AG08396 (cell line): ENCODE measurements at regions not wholly inside any gene's neighbourhood (a gene's known extent, or its start where the extent isn't known, plus 50 kb on each side); places are given as distances from the start of the nearest gene placed in this dataset.
"Not testable (repeated sequence)": the region's sequence is repeated elsewhere in the genome, so short reads cannot be mapped to it uniquely, and the experiment has no call there.

Experiments
- DNase-seq: peaks from one replicate; pipeline ENCODE4 v3.0.0; 2012; ENCODE audit warnings: low spot score, mixed read lengths

DNA sequence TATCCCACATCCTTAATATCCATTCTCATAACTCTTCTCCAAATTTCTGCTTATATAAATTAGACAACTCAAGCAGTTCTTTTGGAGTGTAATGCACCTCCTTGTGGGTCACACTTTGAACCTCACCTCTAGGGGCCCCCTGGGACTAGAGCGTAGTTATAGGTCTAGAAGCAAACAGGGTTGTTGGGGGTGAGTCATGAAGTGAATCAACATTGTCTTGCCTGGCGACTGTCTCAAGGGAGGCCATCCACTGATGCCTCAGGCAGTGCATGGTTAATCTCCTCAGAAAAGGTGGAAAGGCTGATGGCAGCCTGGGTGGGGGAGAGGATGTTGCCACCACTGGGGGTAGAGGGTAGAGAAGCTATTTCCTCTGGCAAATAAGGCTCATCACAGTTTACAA is 129.1 kb downstream of the TNFRSF21 start:
- DNase-seq: no peak

DNA sequence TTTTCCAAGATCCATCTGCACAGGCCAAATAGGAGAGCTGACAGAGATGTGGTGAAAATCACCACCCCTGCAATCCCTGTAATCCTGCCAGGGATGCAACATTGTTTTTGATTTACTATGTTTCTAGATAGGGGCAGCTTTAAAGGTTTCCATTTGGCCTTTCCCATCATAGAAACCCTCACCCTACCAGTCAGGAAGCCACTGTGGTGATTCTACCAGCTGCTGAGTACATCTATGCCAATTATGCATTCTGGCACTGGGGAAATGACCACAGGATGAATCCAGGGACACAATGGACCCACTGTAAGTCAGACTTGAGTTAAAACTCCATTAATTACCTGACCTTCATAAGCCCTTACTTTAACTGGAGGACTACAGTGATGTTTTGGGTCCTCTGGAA is 130.4 kb downstream of the TNFRSF21 start:
- no peak for DNase-seq

DNA sequence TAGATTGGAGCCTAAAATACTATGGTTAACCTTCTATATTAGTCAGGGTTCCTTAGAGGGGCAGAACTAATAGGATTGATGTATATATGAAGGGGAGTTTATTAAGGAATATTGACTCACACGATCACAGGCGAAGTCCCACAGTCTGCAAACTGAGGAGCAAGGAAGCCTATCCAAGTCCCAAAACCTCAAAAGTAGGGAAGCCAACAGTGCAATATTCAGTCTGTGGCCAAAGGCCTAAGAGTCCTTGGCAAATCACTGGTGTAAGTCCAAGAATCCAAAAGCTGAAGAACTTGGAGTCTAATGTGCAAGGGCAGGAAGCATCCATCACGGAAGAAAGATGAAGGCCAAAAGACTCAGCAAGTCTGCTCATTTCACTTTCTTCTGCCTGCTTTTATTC is 133.5 kb upstream of the ADGRF1 start:
- no peak for DNase-seq

DNA sequence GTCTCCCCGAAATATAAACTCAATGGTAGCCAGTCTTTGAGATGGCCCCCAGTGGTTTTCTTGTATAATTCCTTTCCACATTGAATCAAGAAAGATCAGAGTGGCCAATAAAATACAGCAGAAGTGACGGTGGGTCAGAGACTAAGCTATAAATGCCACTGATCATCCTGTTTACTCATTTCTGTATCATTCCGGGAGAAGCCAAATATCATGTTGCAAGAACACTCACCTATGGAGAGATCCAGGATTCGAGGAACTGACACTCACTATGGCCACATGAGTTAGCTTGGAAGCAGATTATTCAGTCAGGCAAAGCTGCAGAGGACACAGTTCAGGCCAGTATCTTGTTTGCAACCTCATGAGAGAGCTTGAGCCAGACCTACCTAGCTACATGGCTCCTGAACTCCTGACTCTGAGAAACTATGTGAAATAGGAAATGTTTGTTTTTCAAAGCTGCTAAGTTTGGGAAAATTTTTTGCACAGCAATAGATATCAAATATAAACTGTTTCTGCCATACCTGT is 132.4 kb upstream of the ADGRF1 start:
- DNase-seq: no peak

DNA sequence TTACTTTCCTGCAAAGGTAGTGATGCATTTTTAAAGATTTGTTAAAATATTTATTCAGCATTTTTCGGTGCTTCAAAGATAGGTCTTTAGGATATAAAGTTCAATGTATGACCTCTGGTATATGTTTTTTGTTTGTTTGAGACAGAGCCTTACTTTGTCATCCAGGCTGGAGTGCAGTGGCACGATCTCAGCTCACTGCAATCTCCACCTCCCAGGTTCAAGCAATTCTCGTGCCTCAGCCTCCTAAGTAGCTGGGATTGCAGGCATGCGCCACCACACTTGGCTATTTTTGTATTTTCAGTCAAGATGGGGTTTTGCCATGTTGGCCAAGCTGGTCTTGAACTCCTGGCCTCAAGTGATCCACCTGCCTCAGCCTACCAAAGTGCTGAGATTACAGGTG is 131.9 kb upstream of the ADGRF1 start:
- not testable (repeated sequence) for DNase-seq

DNA sequence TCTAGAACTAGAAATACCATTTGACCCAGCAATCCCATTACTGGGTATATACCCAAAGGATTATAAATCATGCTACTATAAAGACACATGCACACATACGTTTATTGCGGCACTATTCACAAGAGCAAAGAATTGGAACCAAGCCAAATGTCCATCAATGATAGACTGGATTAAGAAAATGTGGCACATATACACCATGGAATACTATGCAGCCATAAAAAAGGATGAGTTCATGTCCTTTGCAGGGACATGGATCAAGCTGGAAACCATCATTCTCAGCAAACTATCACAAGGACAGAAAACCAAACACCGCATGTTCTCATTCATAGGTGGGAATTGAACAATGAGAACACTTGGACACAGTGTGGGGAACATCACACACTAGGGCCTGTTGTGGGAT is 131.0 kb upstream of the ADGRF1 start:
- DNase-seq: not testable (repeated sequence)

DNA sequence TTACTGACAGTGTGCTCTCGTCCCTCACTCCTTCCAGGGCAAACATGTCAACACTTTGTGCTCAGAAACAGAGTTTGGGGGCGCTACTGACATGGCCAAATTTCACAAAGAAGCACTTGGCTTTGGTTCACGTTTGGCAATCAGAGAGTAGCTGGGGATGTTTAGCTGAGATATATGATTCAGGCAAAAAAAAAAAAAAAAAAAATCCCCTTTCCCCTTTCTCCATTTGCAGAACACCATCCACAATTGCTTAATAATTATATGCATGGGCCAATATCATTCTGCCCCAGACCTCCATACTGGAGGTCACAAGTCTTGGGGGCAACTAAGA is 128.4 kb upstream of the ADGRF1 start:
- no peak for DNase-seq

DNA sequence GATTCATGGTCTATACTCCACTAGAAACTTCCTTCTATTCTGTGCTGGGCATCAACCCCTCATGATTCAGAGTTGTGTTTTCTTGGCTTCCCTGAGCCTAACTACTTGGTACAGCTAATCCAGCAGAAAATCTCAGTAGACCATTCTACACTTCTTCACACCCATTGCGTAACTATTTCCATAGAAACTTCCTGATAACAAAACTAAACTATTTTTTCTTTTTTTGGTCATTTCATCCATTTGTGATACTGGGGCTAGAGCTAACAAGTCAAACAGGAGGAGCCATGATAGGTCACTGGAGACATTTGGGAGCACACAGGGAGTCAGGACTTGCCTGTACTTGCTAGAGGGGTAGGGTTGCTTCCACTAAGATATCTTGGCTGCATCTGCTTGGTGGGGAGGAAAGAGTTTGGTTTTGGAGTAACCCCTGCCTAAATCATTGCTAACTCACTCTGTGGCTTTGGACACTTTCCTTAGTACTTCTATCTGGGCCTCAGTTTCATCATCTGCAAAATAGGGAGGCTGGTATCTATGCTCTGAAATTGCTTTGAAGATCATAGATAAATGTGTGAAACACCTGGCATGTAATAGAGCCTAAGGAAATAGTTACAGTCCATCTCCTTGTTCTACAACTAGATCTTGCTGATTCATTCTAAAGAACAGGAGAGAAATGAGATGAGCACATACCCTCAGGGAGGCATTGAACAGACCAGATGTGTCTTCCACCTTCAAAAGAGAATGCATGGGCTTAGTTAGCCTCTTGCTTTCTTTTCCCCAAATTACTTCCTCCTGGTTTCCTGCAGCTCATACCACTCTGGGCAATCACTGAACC is 127.9 kb upstream of the ADGRF1 start:
- no peak for DNase-seq

DNA sequence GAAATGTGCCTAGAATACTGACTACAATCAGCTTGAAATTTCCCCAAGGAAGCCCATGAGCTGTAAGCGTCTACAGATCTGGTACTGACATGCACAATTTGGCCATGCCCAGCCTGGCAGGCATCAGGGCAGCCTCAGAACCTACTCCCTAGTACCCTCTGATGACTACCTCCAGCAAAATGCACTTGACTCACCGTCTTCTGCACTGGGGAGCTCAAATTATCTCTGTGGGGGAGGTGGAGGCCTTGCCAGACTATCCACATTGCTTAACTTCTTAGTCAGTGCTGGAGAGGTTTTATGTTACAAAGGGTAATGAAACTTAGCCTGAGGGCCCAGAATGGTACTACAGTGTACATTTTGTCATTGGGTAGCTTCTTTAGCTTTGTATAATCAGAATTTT is 126.0 kb upstream of the ADGRF1 start:
- peak; percentile 83 for DNase-seq

DNA sequence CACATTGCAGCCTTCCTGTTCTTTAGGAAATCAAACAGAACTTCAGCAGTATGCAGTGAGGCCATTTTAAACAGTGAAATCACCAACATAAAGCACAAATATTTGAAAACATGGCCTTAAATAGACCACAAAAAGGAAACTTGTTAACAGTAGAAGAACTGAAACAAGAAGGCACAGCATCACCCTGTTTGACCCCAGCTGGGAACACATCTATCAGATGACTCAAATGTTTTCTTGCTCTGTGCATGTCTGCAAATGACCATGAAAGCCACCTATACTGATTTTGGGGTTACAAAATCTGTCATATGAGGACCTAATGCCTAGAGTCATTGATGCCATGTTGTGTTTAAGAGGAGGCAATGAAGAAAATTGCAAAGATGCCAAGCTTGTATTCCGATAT is 123.8 kb upstream of the ADGRF1 start:
- DNase-seq: no peak

DNA sequence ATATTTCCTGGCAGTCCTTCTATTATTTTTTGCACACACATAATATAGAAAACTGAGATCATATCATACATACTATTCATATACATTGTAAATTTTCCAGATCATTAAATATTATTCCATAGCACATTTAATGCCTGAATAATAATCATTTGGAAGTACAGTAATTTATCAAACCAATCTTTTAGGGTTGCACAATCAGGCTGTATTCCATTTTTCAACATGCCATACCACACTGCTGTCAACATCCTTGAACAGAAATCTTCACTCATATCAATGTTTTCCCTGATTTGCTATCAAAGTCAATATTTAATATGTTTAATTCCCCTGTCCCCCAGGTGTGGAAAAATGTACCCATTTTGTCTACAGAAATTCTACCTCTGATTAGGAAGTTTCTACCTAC is 122.7 kb upstream of the ADGRF1 start:
- DNase-seq: no peak

DNA sequence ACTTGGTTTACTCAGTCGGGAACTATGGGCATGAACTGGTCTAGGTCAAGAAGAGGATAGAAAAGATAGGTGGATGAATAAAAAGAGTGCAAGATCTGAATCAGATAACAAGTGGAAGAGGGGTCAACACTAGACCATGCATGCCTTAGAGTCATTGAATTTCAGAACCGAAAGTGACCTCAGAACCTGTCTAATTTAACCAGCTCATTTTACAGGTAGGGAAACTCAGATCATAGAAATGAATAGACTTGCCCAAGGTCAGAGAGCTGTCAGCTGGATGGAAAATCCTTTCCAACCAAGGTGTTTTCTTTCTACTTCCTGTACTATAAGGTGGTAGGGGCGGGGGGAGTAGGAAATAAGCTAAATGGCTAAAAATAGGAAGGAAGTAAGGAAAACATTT is 121.4 kb upstream of the ADGRF1 start:
- no peak for DNase-seq

DNA sequence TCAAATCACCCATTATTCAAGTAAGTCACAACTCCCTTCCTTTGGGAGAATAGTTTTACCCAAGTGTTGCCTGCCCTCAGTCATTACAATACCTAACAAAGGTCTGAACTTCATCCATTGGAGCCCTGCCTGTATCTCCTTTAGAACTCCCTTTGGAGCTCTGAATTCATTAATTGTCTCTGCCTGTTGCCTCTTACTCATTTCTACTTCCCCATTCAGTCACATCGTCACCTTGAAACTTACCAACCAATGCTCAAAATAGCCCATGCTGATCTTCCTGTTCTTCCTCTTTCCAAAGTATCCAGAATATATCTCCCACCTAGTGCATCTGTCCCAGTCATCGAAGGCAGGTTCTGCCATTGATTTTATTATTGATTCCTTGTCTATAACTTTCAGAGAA is 120.7 kb upstream of the ADGRF1 start:
- no peak for DNase-seq

DNA sequence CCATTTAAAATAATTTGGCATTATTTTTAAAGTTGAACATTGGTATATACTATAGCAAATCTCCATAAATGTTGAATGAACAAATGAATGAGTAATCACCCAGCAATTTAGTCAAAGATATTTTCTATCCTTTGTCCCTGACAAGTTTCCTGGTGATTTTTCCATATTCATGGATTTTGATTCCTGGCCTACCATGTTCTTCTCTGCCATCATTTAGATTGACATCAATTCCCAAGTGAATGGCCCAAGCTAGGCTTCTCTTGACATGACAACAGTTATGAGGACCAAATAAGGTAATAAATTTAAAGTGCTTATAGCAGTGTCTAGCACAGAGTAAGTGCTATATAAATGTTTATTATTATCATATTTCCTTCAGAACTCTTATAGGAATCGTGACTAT is 120.1 kb upstream of the ADGRF1 start:
- DNase-seq: no peak

DNA sequence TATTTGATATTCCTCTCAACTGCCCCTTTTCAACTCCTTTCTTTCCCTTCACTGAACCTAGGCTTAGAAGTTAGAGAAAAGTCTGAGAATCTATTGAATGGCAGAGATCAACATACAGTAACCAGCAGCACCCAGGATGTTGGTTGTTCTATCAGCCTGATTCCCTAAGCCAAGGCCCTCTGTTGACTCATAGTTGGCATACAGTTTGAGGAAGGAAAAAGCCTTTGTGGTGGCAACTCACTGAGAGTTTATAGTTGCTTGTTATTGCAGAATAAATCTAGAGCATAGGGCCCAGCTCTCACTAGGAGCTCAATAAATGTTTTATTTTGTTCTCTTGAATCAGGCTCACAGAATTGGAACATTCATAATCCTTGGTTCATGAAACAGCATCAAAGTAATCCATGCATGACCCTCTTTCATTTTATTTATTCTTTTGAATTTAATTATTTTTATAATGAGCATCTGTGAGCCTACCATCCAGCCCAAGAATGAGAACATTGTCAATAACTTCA is 119.1 kb upstream of the ADGRF1 start:
- no peak for DNase-seq

DNA sequence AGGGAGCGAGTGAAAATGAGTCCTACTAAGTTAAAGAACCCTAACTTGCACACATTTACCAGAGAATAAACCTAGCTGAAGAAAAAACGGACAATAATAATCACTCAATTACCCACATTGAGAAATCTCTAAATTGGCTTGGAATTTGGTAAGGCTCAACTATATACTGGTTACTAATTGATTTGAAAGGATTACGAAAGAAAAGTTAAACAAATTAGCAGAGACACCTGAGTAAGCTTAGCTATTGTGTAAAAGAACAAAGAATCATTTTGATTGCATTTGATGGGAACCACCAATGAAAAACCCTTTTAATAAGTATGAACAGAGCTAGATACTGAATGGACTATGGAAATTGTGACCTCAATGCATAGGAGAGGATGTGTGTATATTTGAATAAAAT is 118.6 kb upstream of the ADGRF1 start:
- no peak for DNase-seq

DNA sequence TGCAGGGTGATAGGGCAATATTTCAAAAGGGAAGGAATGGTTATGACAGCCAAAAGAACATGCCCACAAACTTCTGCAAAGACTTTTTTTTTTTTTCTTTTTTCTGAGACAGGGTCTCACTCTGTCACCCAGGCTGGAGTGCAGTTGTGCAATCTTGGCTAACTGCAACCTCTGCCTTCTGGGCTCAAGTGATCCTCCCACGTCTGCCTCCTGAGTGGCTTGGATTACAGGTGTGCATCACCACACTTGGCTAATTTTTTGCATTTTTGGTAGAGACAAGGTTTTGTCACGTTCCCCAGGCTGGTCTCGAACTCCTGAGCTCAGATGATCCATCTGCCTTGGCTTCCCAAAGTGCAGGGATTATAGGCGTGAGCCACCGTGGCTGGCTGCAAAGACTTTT is 117.6 kb upstream of the ADGRF1 start:
- DNase-seq: no peak

DNA sequence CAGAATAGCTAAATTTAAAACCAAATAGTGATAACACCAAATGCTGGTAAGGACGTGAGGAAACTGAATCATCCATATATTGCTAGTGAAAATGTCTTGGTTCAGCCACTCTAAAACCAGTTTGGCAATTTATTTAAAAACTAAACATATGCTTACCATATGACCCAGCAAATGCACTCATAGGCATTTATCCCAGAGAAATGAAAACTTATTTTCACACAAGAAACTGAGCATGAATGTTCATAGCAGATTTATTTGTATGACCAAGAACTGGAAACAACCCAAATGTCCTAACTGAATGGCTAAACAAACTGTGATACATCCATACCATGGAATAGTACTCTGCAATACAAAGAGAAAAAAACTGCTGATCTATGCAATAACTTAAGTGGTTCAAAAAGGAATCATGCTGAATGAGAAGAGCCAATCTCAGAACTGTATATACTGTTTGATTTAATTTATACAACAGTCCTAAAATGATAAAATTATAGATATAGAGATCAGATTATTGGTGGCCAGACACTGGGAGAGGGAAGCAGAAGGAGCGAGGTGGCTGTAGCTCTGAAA is 115.6 kb upstream of the ADGRF1 start:
- DNase-seq: no peak

DNA sequence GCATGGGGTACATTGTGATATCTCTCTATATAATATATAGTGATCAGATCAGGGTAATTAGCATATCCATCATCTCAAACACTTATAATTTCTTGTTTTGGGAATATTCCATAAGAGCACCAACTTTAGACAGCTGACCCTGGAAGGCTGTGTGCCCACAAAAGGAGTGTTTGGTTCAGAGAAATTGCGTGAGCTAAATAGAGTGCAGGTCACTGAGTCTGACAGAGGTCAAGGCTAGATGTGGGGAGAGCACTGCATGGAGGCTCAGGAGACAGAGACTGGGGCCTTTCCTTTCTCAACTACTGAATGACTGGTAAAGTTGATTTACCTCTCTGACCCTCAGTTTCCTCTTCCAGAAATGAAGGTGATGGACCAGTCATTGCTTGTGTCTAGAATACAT is 114.9 kb upstream of the ADGRF1 start:
- no peak for DNase-seq

DNA sequence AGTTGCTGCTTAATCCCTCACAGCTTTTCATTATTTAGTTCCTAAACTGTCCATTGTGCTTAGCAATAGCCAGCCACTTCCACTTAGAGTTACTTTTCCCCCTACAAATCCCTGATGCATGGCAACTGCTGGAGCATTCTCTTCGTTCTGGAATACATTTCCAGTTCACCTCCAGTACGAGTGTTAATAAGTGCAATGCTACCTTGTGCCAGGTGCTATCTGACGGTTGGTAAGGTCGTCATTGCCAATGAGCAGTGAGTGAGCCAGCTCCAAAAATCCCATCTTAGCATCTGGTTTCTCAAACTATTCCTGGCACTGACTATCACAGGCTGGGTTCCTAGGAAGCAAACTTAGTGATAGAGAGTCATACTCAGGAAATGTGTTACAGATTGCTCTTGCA is 114.1 kb upstream of the ADGRF1 start:
- DNase-seq: no peak

DNA sequence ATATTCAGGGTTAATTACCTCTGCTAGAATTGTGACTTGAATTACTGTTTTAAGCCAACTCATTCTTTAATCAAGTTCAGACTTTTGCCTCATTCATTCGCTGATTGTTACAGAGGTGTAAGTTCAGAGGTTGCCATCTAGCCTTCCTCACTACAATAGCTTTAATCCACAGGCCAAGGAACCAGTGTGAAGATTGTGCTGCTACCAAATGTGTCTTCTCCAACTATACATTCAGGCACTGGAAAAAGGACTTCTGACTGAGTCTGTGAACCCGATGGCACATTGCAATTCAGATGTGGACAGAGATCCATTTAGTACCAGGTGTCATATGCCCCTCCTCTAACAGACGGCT is 111.2 kb upstream of the ADGRF1 start:
- DNase-seq: no peak

DNA sequence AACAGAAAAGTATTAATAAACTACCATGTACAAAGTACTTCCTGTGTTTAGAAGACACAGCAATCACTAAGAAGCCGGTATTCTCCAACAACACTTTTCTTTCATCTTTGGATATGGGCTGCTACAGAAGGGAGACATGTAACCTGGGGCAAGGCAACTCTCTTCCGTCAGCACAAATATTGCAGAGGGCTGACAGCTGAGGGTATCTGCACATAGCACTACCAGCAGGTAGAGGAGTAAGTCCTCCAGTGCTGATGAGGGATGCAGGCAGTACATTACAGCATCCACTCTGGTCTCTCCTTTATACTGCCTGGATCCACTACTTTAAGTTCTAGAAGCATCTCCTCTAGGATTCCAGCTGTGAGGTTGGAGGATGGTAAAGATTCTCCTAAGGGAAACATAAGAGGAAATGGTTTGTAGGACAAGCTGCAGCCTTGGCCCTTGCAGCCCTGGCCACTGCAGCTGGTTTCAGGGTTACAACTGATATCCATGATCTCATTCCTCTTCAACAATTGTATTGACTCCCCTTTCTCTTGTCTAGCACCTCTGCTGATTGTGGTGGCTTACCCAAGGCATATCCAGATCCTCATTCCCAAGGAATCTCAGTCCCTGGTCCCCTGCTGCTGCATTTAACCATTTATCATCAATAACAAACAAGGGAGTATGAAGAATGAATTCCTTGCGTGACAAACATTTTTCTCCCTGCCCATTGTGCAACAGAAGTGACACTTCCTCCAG is 110.7 kb upstream of the ADGRF1 start:
- DNase-seq: peak; percentile 15

DNA sequence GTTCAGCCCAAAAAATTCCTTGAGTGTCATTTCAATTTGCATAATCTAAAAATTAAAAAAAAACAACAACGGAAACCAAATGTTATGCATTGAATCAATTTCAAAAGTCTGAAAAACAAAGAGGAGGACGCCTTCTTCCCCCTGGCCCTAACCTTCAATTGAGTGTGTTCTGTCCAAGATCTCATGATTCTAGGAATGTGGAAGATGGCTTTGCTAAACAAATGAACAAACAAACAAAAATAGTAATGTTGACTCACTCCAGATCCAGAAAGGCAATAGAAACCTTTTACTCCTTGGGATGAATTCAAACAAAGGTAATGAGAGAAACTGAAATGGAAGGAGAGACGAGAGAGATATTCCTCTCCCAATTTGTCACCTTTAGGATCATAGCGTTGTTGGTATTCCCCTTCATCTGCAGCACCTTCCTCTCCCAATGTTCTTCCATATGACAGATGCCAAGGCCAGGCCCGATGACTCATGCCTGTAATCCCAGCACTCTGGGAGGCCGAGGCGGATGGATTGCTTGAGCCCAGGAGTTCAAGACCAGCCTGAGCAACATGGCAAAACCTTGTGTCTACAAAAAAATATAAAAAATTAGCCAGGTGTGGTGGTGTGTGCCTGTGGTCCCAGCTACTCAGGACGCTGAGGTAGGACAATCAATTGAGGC is 109.2 kb upstream of the ADGRF1 start:
- DNase-seq: no peak
